ENCODE measurements at regions not wholly inside any gene's neighbourhood (a gene's known extent, or its start where the extent isn't known, plus 50 kb on each side); places are given as distances from the start of the nearest gene placed in this dataset.

DNA sequence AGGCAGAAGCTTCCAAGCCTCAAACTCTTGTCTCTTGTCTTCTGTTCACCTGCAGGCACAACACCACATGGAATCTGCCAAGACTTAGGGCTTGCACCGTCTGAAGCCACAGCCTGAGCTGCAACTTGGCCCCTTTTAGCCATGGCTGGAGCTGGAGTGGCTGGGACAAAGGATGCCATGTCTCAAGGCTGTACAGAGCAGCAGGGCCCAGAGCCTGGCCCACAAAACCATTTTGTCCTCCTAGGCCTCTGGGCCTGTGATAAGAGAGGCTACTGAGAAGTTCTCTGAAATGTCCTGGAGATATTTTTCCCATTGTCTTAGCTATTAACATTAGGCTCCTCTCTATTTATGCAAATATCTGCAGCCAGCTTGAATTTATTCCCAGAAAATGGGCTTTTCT lies 330.8 kb downstream of the DTWD2 start:
- no peak for DNase-seq (ENCODE audit: unreplicated experiment)
- H3K27ac Mint-ChIP-seq (ENCODE audit: low read depth, unreplicated experiment), result no peak overlapping the region
- H3K4me3 Mint-ChIP-seq (ENCODE audit: unreplicated experiment), result no peak overlapping the region
- no peaks in the 10 kb centered on the region for H3K27me3 Mint-ChIP-seq (ENCODE audit: insufficient read depth, unreplicated experiment)
- H3K9me3 Mint-ChIP-seq (ENCODE audit: unreplicated experiment), result peaks cover 26% of the 10 kb centered on the region
- H3K36me3 Mint-ChIP-seq (ENCODE audit: insufficient read depth, unreplicated experiment), result no peaks in the 10 kb centered on the region
- CTCF ChIA-PET, result no interaction called here
- TF ChIP-seq, protein P1, sequence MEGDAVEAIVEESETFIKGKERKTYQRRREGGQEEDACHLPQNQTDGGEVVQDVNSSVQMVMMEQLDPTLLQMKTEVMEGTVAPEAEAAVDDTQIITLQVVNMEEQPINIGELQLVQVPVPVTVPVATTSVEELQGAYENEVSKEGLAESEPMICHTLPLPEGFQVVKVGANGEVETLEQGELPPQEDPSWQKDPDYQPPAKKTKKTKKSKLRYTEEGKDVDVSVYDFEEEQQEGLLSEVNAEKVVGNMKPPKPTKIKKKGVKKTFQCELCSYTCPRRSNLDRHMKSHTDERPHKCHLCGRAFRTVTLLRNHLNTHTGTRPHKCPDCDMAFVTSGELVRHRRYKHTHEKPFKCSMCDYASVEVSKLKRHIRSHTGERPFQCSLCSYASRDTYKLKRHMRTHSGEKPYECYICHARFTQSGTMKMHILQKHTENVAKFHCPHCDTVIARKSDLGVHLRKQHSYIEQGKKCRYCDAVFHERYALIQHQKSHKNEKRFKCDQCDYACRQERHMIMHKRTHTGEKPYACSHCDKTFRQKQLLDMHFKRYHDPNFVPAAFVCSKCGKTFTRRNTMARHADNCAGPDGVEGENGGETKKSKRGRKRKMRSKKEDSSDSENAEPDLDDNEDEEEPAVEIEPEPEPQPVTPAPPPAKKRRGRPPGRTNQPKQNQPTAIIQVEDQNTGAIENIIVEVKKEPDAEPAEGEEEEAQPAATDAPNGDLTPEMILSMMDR (IDR thresholded peaks at IDR 0.05; ENCODE audit: unreplicated experiment), result no peak
- POLR2A ChIA-PET, result no interaction called here
- BruUV-seq (replicated peaks), result no TSS peak
- H3K4me1 Mint-ChIP-seq (ENCODE audit: insufficient read depth, unreplicated experiment), result no peaks in the 10 kb centered on the region
- intact Hi-C loops (cut with micrococcal nuclease), result no loop called here

DNA sequence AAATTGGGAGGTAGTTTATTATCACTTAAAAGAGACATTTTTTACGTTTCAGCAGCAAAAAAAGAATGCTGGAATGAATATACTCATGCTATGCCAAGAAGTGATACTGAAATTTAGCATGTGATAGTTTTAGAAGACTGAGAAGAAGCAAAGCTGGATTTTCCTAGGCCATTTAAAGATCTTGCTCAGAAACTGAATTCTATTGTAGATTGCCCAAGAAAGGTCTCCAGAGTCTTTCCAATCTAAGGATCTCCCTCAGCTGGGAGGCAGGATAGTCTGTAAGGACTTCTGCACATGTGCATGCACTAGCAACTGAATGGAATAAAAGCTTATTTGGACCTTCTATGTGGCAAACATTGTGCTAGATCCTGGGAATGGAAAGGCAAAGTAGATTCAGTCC lies 334.5 kb downstream of the DTWD2 start:
- intact Hi-C loops (cut with micrococcal nuclease), result no loop called here
- no peaks in the 10 kb centered on the region for H3K36me3 Mint-ChIP-seq (ENCODE audit: insufficient read depth, unreplicated experiment)
- CTCF ChIA-PET, result interaction anchor here (0.8 kb wide), 1 partner anchor 138 kb away, joined by 3 read pairs; no protein-coding TSS in a partner anchor
- no peaks in the 10 kb centered on the region for H3K4me1 Mint-ChIP-seq (ENCODE audit: insufficient read depth, unreplicated experiment)
- H3K27ac Mint-ChIP-seq (ENCODE audit: low read depth, unreplicated experiment), result no peak overlapping the region
- POLR2A ChIA-PET, result interaction anchor here (0.6 kb wide), 1 partner anchor 1342 kb away, joined by 3 read pairs; no protein-coding TSS in a partner anchor
- no peaks in the 10 kb centered on the region for H3K27me3 Mint-ChIP-seq (ENCODE audit: insufficient read depth, unreplicated experiment)
- BruUV-seq (replicated peaks), result no TSS peak
- no peak overlapping the region for H3K4me3 Mint-ChIP-seq (ENCODE audit: unreplicated experiment)
- TF ChIP-seq, protein P1 (IDR thresholded peaks at IDR 0.05; ENCODE audit: unreplicated experiment), result no peak
- peaks cover 9% of the 10 kb centered on the region for H3K9me3 Mint-ChIP-seq (ENCODE audit: unreplicated experiment)
- DNase-seq (ENCODE audit: unreplicated experiment), result no peak

DNA sequence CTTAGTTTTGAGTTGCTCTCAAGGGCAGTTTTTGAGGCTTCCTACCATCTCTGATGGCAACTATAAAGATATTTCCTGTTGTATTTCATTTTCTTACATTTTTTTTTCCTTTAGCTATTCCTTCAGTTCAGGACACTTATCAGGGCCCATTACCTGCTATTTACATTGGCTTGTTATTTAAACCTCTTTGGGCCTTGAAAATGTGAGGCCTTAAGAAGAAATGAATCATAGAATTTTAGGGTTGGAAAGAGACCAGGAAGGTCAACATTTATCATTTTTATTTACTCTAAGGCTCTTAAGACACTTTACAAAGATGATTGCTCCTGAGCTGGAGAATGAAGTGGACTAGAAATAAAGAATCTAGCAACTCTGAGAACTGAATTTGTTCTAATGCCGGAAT lies 335.2 kb downstream of the DTWD2 start:
- Mint-ChIP-seq H3K27ac (ENCODE audit: low read depth, unreplicated experiment) (no peak overlapping the region), H3K4me1 (ENCODE audit: insufficient read depth, unreplicated experiment) (no peaks in the 10 kb centered on the region), H3K4me3 (ENCODE audit: unreplicated experiment) (no peak overlapping the region), H3K36me3 (ENCODE audit: insufficient read depth, unreplicated experiment) (no peaks in the 10 kb centered on the region), H3K27me3 (ENCODE audit: insufficient read depth, unreplicated experiment) (no peaks in the 10 kb centered on the region), H3K9me3 (ENCODE audit: unreplicated experiment) (peaks cover 4% of the 10 kb centered on the region)
- BruUV-seq (replicated peaks), result no TSS peak
- TF ChIP-seq, protein P1 (IDR thresholded peaks at IDR 0.05; ENCODE audit: unreplicated experiment), result no peak
- no peak for DNase-seq (ENCODE audit: unreplicated experiment)
- POLR2A ChIA-PET, result interaction anchor here (0.6 kb wide), 1 partner anchor 9 kb away, joined by 3 read pairs; no protein-coding TSS in a partner anchor
- CTCF ChIA-PET, result interaction anchor here (0.8 kb wide), 1 partner anchor 138 kb away, joined by 3 read pairs; no protein-coding TSS in a partner anchor
- intact Hi-C loops (cut with micrococcal nuclease), result no loop called here

DNA sequence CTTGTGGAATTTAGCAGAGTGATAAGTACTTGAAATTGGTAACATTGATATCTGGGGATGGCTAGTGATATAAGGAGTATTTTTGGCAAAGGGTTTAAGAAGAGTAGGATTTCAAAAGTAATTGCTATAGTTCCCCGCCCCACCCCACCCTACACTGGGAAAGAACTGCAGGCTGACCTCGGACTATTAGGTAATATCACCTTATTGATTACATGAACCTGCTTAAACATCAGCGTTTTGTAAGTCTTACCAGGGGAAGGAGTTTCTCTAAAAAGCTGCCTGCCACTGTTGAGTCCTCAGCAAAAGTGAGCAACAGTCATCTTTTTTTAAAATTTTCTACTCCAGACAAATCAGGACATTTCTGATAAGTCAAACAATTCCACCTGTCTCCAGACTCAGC lies 337.3 kb downstream of the DTWD2 start:
- Mint-ChIP-seq H3K9me3 (ENCODE audit: unreplicated experiment) (no peaks in the 10 kb centered on the region), H3K4me1 (ENCODE audit: insufficient read depth, unreplicated experiment) (no peaks in the 10 kb centered on the region), H3K27ac (ENCODE audit: low read depth, unreplicated experiment) (no peak overlapping the region), H3K4me3 (ENCODE audit: unreplicated experiment) (no peak overlapping the region), H3K27me3 (ENCODE audit: insufficient read depth, unreplicated experiment) (no peaks in the 10 kb centered on the region), H3K36me3 (ENCODE audit: insufficient read depth, unreplicated experiment) (no peaks in the 10 kb centered on the region)
- intact Hi-C loops (cut with micrococcal nuclease), result no loop called here
- BruUV-seq (replicated peaks), result no TSS peak
- DNase-seq (ENCODE audit: unreplicated experiment), result no peak
- CTCF ChIA-PET, result interaction anchor here (0.6 to 1.1 kb wide), 2 partner anchors 23 to 1209 kb away, joined by 3 read pairs; no protein-coding TSS in a partner anchor
- POLR2A ChIA-PET, result no interaction called here
- TF ChIP-seq, protein P1 (IDR thresholded peaks at IDR 0.05; ENCODE audit: unreplicated experiment), result no peak
